ENCODE measurements at regions not wholly inside any gene's neighbourhood (a gene's known extent, or its start where the extent isn't known, plus 50 kb on each side); places are given as distances from the start of the nearest gene placed in this dataset.

- H3K9me3 ChIP-seq (ENCODE audit: control insufficient read depth, insufficient read depth, low read length), result no peaks in the 10 kb centered on the region
- H3K27ac ChIP-seq (ENCODE audit: insufficient read depth, low read length), result no peak overlapping the region
- no peaks in the 10 kb centered on the region for H3K9me1 ChIP-seq (ENCODE audit: insufficient read depth, low read length)
- H2AK5ac ChIP-seq (ENCODE audit: low read depth, low read length), result no peak overlapping the region
- ChIA-PET CTCF (no interaction called here), POLR2A (ENCODE audit: unreplicated experiment) (no interaction called here)
- no peak overlapping the region for H2BK5ac ChIP-seq (ENCODE audit: low read depth, low read length, poor library complexity, severe bottlenecking)
- H3K4me3 ChIP-seq (ENCODE audit: insufficient read depth, low read depth, low read length), result no peak overlapping the region
- ATAC-seq (ENCODE audit: low read depth), result no peak
- H3K18ac ChIP-seq (ENCODE audit: low read depth, low read length), result no peak overlapping the region
- in situ Hi-C loops (cut with MboI; ENCODE audit: low sequenced_read_pairs), result no loop called here
- H3K23ac ChIP-seq (ENCODE audit: low read depth, low read length), result no peak overlapping the region
- 75% methylated on average over 36 of the region's 50 CpGs; no CpG with 5 or more reads in 1 of the 2 experiments for WGBS, 2 experiments (ENCODE audit: extremely low coverage in 2 of 2, insufficient read length in 1 of 2)
- H4K20me1 ChIP-seq (ENCODE audit: insufficient read depth, low read length), result no peaks in the 10 kb centered on the region
- H2BK20ac ChIP-seq (ENCODE audit: low read depth, low read length), result no peak overlapping the region
- H3K4me2 ChIP-seq (ENCODE audit: low read depth, low read length), result no peak overlapping the region
- TF ChIP-seq CEBPB (IDR thresholded peaks at IDR 0.05; ENCODE audit: low read depth, low read length) (no peak), RFX5 (IDR thresholded peaks at IDR 0.05; ENCODE audit: low read depth, low read length) (no peak)
- TF ChIP-seq, protein P1, sequence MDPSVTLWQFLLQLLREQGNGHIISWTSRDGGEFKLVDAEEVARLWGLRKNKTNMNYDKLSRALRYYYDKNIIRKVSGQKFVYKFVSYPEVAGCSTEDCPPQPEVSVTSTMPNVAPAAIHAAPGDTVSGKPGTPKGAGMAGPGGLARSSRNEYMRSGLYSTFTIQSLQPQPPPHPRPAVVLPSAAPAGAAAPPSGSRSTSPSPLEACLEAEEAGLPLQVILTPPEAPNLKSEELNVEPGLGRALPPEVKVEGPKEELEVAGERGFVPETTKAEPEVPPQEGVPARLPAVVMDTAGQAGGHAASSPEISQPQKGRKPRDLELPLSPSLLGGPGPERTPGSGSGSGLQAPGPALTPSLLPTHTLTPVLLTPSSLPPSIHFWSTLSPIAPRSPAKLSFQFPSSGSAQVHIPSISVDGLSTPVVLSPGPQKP (IDR thresholded peaks at IDR 0.05; ENCODE audit: borderline replicate concordance, low read depth, low read length), result no peak
- no peak overlapping the region for H4K8ac ChIP-seq (ENCODE audit: low read depth in 2 of 2, low read length in 2 of 2)
- intact Hi-C loops (cut with micrococcal nuclease), result no loop called here
- dilution Hi-C loops (cut with HindIII; ENCODE audit: low sequenced_read_pairs, unreplicated experiment), result no loop called here
- no peak overlapping the region for H2BK15ac ChIP-seq (ENCODE audit: low read depth, low read length)
- no peaks in the 10 kb centered on the region for H3K79me1 ChIP-seq (ENCODE audit: low read depth in 1 of 2, low read length in 2 of 2)
- no peaks in the 10 kb centered on the region for H3K36me3 ChIP-seq (ENCODE audit: control insufficient read depth, insufficient read depth, low read length)
- H2BK120ac ChIP-seq (ENCODE audit: low read depth, low read length), result no peak overlapping the region
- no peak for DNase-seq
- H3K56ac ChIP-seq (ENCODE audit: extremely low read depth, insufficient read depth, low read length), result no peak overlapping the region
- H2AFZ ChIP-seq (replicated peaks; ENCODE audit: low read length, poor library complexity), result no peak overlapping the region
- no peak overlapping the region for H3K9ac ChIP-seq (ENCODE audit: low read depth, low read length)
- H3K4ac ChIP-seq (ENCODE audit: low read depth, low read length), result no peak overlapping the region
- H3K27me3 ChIP-seq (ENCODE audit: control insufficient read depth, insufficient read depth, low read length), result 0 out of 2 replicates have a peak, but pooled peaks cover 2% of the 10 kb centered on the region
- H3K14ac ChIP-seq (replicated peaks; ENCODE audit: low read depth, low read length), result no peak overlapping the region
- no TSS peak for BruUV-seq (replicated peaks)
- no peak overlapping the region for H4K91ac ChIP-seq (ENCODE audit: insufficient read depth, low read depth, low read length)
- no peaks in the 10 kb centered on the region for H3K4me1 ChIP-seq (ENCODE audit: control insufficient read depth, insufficient read depth, low read length)
- H4K5ac ChIP-seq (ENCODE audit: low read depth, low read length), result no peak overlapping the region
- H2AK9ac ChIP-seq (replicated peaks; ENCODE audit: low read depth, low read length, poor library complexity), result no peak overlapping the region
These were observed 91.1 kb downstream of the OR13A1 start for GRCh38 chr10:45224219-45224841.
